Prostate gland (tissue), 2 donors: ENCODE measurements at regions not wholly inside any gene's neighbourhood (a gene's known extent, or its start where the extent isn't known, plus 50 kb on each side); places are given as distances from the start of the nearest gene placed in this dataset.

Experiments used
- CTCF ChIP-seq, 4 experiments: fragments of 200-600 bp in 2 of 4; fragments of 450-650 bp in 2 of 4; sonication (generic) in 2 of 4; IDR thresholded peaks; 1 replicate in 3 of 4; 2 replicates in 1 of 4; pipeline ENCODE4 v1.5.1; 2016 to 2019; ENCODE audit warnings: antibody characterized with exemption in 4 of 4, mild to moderate bottlenecking in 2 of 4, moderate library complexity in 2 of 4
- POLR2A ChIP-seq: fragments of 450-650 bp; IDR thresholded peaks from one replicate; pipeline ENCODE4 v1.6.1; 2016; ENCODE audit warnings: antibody characterized with exemption, mild to moderate bottlenecking
- POLR2AphosphoS5 ChIP-seq: sonication (generic); formaldehyde crosslinking; IDR thresholded peaks from one replicate; pipeline ENCODE4 v1.6.1; 2017; ENCODE audit warnings: antibody characterized with exemption

DNA sequence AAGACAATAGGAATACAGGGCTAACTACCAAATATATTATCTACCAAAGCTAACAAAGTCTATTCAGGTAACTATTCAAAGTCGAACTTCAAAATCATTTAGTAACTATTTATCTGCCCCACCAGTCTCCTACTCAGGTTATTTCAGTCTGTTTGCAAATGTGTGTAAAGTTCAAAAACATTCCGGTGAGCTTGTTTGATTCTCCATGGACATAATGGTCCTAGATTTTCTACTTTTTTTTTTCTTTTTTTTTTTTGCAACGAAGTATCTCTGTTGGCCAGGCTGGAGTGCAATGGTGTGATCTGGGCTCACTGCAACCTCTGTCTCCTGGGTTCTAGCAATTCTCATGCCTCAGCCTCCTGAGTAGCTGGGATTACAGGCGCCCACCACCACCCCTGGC lies 236.0 kb upstream of the FOXQ1 start:
- TF ChIP-seq CTCF (IDR thresholded peaks at IDR 0.05), result no peak
- TF ChIP-seq POLR2A, result no peak
- no peak for TF ChIP-seq POLR2AphosphoS5
